ENCODE measurements at regions not wholly inside any gene's neighbourhood (a gene's known extent, or its start where the extent isn't known, plus 50 kb on each side); places are given as distances from the start of the nearest gene placed in this dataset.

DNA sequence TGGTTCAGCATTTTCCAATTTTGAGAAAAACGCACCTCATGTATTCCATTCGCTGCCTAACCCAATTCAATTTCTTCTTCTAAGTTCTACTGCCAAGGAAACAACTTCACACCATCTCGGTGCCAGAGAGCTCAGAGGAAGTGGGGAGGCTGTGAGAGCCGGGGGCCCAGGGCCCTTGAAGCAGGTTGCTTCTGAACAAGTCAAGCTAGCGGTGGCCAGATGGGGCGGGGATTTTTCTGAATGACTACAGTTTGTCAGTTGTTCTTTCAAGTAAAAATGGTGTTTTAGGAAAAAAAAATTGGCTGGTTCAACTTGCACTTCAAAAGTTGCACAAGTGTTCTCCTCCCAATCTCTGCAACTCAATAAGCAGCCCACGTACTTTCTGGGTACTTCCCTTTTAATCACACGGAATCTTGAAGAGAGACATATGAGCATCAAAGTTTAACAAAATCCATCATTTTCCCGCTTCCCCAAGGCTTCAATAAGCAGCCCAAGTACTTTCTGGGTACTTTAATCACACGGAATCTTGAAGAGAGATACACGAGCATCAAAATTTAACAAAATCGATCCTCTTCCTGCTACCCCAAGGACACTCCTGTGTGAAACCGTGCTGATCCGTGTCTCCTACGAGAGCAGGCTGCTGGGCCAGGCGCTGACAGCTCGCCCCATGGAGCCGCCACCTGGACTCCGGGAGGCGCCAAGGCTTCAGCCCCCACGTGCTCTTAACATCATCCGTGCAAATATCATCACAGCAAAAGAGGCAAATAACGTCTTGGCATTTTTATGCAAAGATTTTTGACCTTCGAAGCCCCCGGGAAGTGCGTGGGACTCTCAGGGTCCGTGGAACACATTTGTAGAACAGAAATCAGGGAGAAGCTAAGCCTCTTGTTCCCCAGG, 186.7 kb upstream of the PDE10A start:
- TF ChIP-seq, protein P1, sequence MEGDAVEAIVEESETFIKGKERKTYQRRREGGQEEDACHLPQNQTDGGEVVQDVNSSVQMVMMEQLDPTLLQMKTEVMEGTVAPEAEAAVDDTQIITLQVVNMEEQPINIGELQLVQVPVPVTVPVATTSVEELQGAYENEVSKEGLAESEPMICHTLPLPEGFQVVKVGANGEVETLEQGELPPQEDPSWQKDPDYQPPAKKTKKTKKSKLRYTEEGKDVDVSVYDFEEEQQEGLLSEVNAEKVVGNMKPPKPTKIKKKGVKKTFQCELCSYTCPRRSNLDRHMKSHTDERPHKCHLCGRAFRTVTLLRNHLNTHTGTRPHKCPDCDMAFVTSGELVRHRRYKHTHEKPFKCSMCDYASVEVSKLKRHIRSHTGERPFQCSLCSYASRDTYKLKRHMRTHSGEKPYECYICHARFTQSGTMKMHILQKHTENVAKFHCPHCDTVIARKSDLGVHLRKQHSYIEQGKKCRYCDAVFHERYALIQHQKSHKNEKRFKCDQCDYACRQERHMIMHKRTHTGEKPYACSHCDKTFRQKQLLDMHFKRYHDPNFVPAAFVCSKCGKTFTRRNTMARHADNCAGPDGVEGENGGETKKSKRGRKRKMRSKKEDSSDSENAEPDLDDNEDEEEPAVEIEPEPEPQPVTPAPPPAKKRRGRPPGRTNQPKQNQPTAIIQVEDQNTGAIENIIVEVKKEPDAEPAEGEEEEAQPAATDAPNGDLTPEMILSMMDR (IDR thresholded peaks at IDR 0.05; ENCODE audit: poor library complexity, severe bottlenecking) = no peak
- no peak for TF ChIP-seq TAF1 (IDR thresholded peaks at IDR 0.05; ENCODE audit: low read depth)
- TF ChIP-seq RAD21 (conservative IDR thresholded peaks at IDR 0.05) = no peak
- TF ChIP-seq EZH2 (IDR thresholded peaks at IDR 0.05; ENCODE audit: borderline replicate concordance, insufficient read depth, low read length, poor library complexity, severe bottlenecking) = no peak
- TF ChIP-seq POLR2AphosphoS5 (IDR thresholded peaks at IDR 0.05) = no peak
- TF ChIP-seq EP300 (conservative IDR thresholded peaks at IDR 0.05; ENCODE audit: poor library complexity, severe bottlenecking) = no peak
- no peak for TF ChIP-seq REST (IDR thresholded peaks at IDR 0.05; ENCODE audit: borderline replicate concordance)
- TF ChIP-seq SMC3 (conservative IDR thresholded peaks at IDR 0.05; ENCODE audit: poor library complexity) = no peak

Data from neural cell (in vitro differentiated cells).